Skeletal muscle tissue (tissue), 4 donors: ENCODE measurements at regions not wholly inside any gene's neighbourhood (a gene's known extent, or its start where the extent isn't known, plus 50 kb on each side); places are given as distances from the start of the nearest gene placed in this dataset. TPM values are rescaled to one million over a fixed set of nuclear protein-coding genes. Genes with fewer than 3 reads are reported as not detected.
A peak's percentile ranks its signal among the peaks of the same experiment; 100 is the strongest.

Experiments
- H3K27ac ChIP-seq: one replicate; pipeline ENCODE4 v1.7.0; 2013; ENCODE audit warnings: mild to moderate bottlenecking, low read depth, low read length, inconsistent platforms
- H3K27me3 ChIP-seq, 3 donors: one replicate each; pipeline ENCODE4 v1.7.0; 2013; ENCODE audit warnings: low read length in 3 of 3; ENCODE audit not compliant: control insufficient read depth in 3 of 3, insufficient read depth in 3 of 3
- H3K36me3 ChIP-seq, 3 donors: one replicate each; pipeline ENCODE4 v1.7.0; 2013; ENCODE audit warnings: low read length in 3 of 3; ENCODE audit not compliant: control insufficient read depth in 3 of 3, insufficient read depth in 3 of 3
- H3K4me1 ChIP-seq, 3 donors: one replicate each; pipeline ENCODE4 v1.7.0; 2013; ENCODE audit warnings: low read length in 3 of 3, mild to moderate bottlenecking in 3 of 3; ENCODE audit not compliant: control insufficient read depth in 3 of 3, insufficient read depth in 3 of 3
- H3K4me3 ChIP-seq, 3 donors: one replicate each; pipeline ENCODE4 v1.7.0; 2013; ENCODE audit warnings: low read length in 3 of 3
- H3K9ac ChIP-seq, 3 donors: one replicate each; pipeline ENCODE4 v1.7.0; 2013; ENCODE audit warnings: low read length in 3 of 3, mild to moderate bottlenecking in 3 of 3, moderate library complexity in 2 of 3, low read depth in 1 of 3
- H3K9me3 ChIP-seq, 3 donors: one replicate each; pipeline ENCODE4 v1.7.0; 2013; ENCODE audit warnings: low read length in 3 of 3; ENCODE audit not compliant: control insufficient read depth in 3 of 3
- small RNA-seq: library from RNA; depleted of rRNA; stranded (forward); fragments of <200 nt; gene quantifications from one replicate; pipeline ENCODE3, GENCODE V24; 2014
- donor health status: Osteomylitis.

- Histone ChIP-seq H3K9me3 (no peaks in the 10 kb centered on the region), H3K27ac (no peak overlapping the region), H3K9ac (no peak overlapping the region), H3K27me3 (no peaks in the 10 kb centered on the region), H3K4me1 (peaks cover 5 to 6% (median 5%) of the 10 kb centered on the region in 3 donors), H3K4me3 (no peak overlapping the region), H3K36me3 (no peaks in the 10 kb centered on the region)
Observed at GRCh38 chr1:8084913-8085312, 58.8 kb upstream of the ERRFI1 start.

DNA sequence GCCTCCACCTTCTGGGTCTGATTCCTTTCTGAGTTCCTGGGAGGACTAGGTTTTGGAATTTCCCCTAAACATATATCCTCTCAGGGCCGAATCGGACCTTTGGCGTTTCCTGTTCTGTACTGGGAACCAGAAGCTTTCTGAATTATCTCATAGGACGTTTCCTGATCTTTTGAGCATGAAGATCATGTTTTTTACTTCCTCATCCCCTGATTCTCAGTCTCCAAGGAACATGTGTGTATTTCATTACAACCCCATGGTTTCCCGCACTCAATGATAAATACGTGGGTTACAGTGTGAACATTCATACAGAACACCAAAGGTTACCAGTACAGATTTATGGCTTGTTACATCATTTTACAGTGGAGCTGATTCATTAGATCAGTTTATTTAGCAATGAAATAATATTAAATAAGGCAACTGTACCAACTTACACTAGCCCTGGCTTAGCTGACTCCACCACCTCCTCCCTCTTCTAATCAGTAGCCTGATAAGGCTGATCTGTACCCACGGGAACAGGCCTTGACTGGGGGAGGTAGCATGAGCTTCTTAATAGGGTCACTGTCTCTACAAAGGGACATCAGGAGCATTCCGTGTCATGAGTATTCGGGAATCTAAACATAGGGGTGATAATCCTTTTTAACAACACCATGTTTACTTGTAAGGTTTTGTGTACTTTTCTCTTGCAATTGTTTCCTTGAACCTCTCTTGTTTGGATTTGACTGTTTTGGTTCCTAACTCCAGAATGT, 57.8 kb upstream of the ERRFI1 start:
- H3K27ac ChIP-seq, result peak overlapping the region; percentile 59
- no peak overlapping the region for H3K4me3 ChIP-seq
- H3K36me3 ChIP-seq, result no peaks in the 10 kb centered on the region
- no peaks in the 10 kb centered on the region for H3K27me3 ChIP-seq
- H3K4me1 ChIP-seq, result peaks cover 0 to 8% (median 5%) of the 10 kb centered on the region in 3 donors
- no peaks in the 10 kb centered on the region for H3K9me3 ChIP-seq
- H3K9ac ChIP-seq, result no peak overlapping the region

- Histone ChIP-seq H3K9me3 (no peaks in the 10 kb centered on the region), H3K4me1 (peaks cover 7 to 16% (median 12%) of the 10 kb centered on the region in 3 donors), H3K27me3 (no peaks in the 10 kb centered on the region), H3K27ac (no peak overlapping the region), H3K4me3 (no peak overlapping the region), H3K9ac (no peak overlapping the region), H3K36me3 (no peaks in the 10 kb centered on the region)
Observed at GRCh38 chr1:8082945-8083344, 56.8 kb upstream of the ERRFI1 start.

- H3K27ac ChIP-seq, result peak overlapping the region; percentile 71
- H3K4me1 ChIP-seq, result peaks cover 16 to 25% (median 19%) of the 10 kb centered on the region in 3 donors
- no peak overlapping the region for H3K9ac ChIP-seq
- H3K4me3 ChIP-seq, result peak overlapping the region in 1 of 3 donors; percentile 39
- H3K27me3 ChIP-seq, result no peaks in the 10 kb centered on the region
- H3K36me3 ChIP-seq, result no peaks in the 10 kb centered on the region
- H3K9me3 ChIP-seq, result no peaks in the 10 kb centered on the region
Observed at GRCh38 chr1:8078176-8078671, 52.1 kb upstream of the ERRFI1 start.

DNA sequence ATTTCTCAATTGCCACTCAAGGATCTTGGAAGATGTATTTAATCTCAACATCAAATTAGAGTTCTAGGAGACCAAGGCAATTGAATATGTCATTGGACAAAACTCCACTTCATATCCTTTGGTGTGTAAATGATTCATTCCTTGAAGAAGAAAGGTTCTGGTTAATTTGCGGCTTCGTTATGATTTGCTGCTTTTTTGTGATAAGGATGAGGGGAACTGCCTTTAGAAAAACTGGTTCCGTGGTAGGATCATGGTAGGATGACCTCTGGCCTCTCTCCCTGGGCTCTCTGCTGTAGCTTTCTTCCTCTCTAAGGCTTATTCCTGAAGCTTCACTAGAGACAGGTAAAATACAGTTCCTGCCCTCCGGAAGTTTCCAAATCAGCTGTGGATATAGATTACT, 51.5 kb upstream of the ERRFI1 start:
- no peak overlapping the region for H3K9ac ChIP-seq
- H3K27me3 ChIP-seq, result no peaks in the 10 kb centered on the region
- no peaks in the 10 kb centered on the region for H3K9me3 ChIP-seq
- peak overlapping the region; percentile 71 for H3K27ac ChIP-seq
- peak overlapping the region in 1 of 3 donors; percentile 7 for H3K4me3 ChIP-seq
- no peaks in the 10 kb centered on the region for H3K36me3 ChIP-seq
- peaks cover 16 to 25% (median 19%) of the 10 kb centered on the region in 3 donors for H3K4me1 ChIP-seq

- Histone ChIP-seq H3K4me3 (no peak overlapping the region), H3K9me3 (no peaks in the 10 kb centered on the region), H3K36me3 (no peaks in the 10 kb centered on the region), H3K9ac (no peak overlapping the region), H3K27ac (peak overlapping the region; percentile 71), H3K4me1 (peaks cover 16 to 25% (median 19%) of the 10 kb centered on the region in 3 donors), H3K27me3 (no peaks in the 10 kb centered on the region)
Observed at GRCh38 chr1:8077120-8077573, 51.0 kb upstream of the ERRFI1 start.

DNA sequence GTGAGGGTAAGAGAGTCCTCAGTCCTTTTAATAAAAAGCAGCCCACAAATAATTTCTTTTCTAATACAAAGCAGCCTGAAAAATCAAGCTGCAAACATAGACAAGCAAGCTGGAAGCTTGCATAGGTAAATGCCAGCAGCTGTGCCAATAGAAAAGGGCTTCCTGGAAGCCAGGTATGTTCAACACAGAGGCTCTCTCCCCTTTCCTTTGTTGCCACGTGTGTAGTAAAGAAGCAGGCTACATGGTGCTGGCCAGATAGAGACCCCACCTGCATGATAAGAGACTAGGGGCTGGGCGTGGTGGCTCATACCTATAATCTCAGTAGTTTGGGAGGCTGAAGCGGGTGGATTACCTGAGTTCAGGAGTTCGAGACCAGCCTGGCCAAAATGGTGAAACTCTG, 50.1 kb upstream of the ERRFI1 start:
- H3K9me3 ChIP-seq, result no peaks in the 10 kb centered on the region
- H3K27ac ChIP-seq, result no peak overlapping the region
- H3K4me3 ChIP-seq, result no peak overlapping the region
- peaks cover 16 to 25% (median 19%) of the 10 kb centered on the region in 3 donors for H3K4me1 ChIP-seq
- H3K27me3 ChIP-seq, result no peaks in the 10 kb centered on the region
- H3K36me3 ChIP-seq, result no peaks in the 10 kb centered on the region
- no peak overlapping the region for H3K9ac ChIP-seq

Small RNA genes lying in the stretch of these regions (small RNA-seq; reads per million reads assigned to genes)
- not detected for gene RNU1-7P
